ENCODE measurements at regions not wholly inside any gene's neighbourhood (a gene's known extent, or its start where the extent isn't known, plus 50 kb on each side); places are given as distances from the start of the nearest gene placed in this dataset.
"Not testable (repeated sequence)": the region's sequence is repeated elsewhere in the genome, so short reads cannot be mapped to it uniquely, and the experiment has no call there.

GRCh38 chr6:76764057-76764456 is 691.6 kb upstream of the IMPG1 start:
- ATAC-seq (ENCODE audit: insufficient number of reproducible peaks, low FRiP score, low read depth) = no peak
- no peak for TF ChIP-seq CTCF (IDR thresholded peaks at IDR 0.05)
- Histone ChIP-seq H3K9me3 (no peaks in the 10 kb centered on the region), H3K36me3 (no peaks in the 10 kb centered on the region), H3K27ac (no peak overlapping the region), H3K27me3 (replicated peaks; ENCODE audit: insufficient read depth) (no peaks in the 10 kb centered on the region), H3K4me3 (no peak overlapping the region), H3K4me1 (ENCODE audit: control insufficient read depth in 1 of 2, low read depth in 2 of 2) (no peaks in the 10 kb centered on the region)
- no peak for DNase-seq (ENCODE audit: low spot score)

- Histone ChIP-seq H3K4me3 (no peak overlapping the region), H3K9me3 (no peaks in the 10 kb centered on the region), H3K27me3 (replicated peaks; ENCODE audit: insufficient read depth) (no peaks in the 10 kb centered on the region), H3K36me3 (no peaks in the 10 kb centered on the region), H3K4me1 (ENCODE audit: control insufficient read depth in 1 of 2, low read depth in 2 of 2) (no peaks in the 10 kb centered on the region), H3K27ac (no peak overlapping the region)
- ATAC-seq (ENCODE audit: insufficient number of reproducible peaks, low FRiP score, low read depth) (no peak), DNase-seq (ENCODE audit: low spot score) (no peak)
- no peak for TF ChIP-seq CTCF (IDR thresholded peaks at IDR 0.05)
Measured at GRCh38 chr6:76752841-76753240, 680.4 kb upstream of the IMPG1 start.

GRCh38 chr6:76745388-76745787 is 672.9 kb upstream of the IMPG1 start:
- not testable (repeated sequence) for H3K27me3 ChIP-seq (replicated peaks; ENCODE audit: insufficient read depth); ATAC-seq (ENCODE audit: insufficient number of reproducible peaks, low FRiP score, low read depth); H3K4me3 ChIP-seq; H3K36me3 ChIP-seq; H3K27ac ChIP-seq; H3K4me1 ChIP-seq (ENCODE audit: control insufficient read depth in 1 of 2, low read depth in 2 of 2); DNase-seq (ENCODE audit: low spot score); H3K9me3 ChIP-seq

GRCh38 chr6:76744151-76744720 is 671.8 kb upstream of the IMPG1 start:
- not testable (repeated sequence) for H3K36me3 ChIP-seq; DNase-seq (ENCODE audit: low spot score); H3K4me1 ChIP-seq (ENCODE audit: control insufficient read depth in 1 of 2, low read depth in 2 of 2); H3K4me3 ChIP-seq; H3K27me3 ChIP-seq (replicated peaks; ENCODE audit: insufficient read depth); H3K9me3 ChIP-seq; ATAC-seq (ENCODE audit: insufficient number of reproducible peaks, low FRiP score, low read depth); H3K27ac ChIP-seq

GRCh38 chr6:76742919-76743318 is 670.5 kb upstream of the IMPG1 start:
- no peaks in the 10 kb centered on the region for H3K9me3 ChIP-seq
- no peaks in the 10 kb centered on the region for H3K27me3 ChIP-seq (replicated peaks; ENCODE audit: insufficient read depth)
- no peak overlapping the region for H3K27ac ChIP-seq
- no peak for TF ChIP-seq CTCF (IDR thresholded peaks at IDR 0.05)
- H3K4me3 ChIP-seq = no peak overlapping the region
- DNase-seq (ENCODE audit: low spot score) (no peak), ATAC-seq (ENCODE audit: insufficient number of reproducible peaks, low FRiP score, low read depth) (no peak)
- no peaks in the 10 kb centered on the region for H3K36me3 ChIP-seq
- H3K4me1 ChIP-seq (ENCODE audit: control insufficient read depth in 1 of 2, low read depth in 2 of 2) = no peaks in the 10 kb centered on the region

GRCh38 chr6:76719449-76719848 is 647.0 kb upstream of the IMPG1 start:
- H3K27ac ChIP-seq = no peak overlapping the region
- H3K27me3 ChIP-seq (replicated peaks; ENCODE audit: insufficient read depth) = no peaks in the 10 kb centered on the region
- no peak overlapping the region for H3K4me3 ChIP-seq
- DNase-seq (ENCODE audit: low spot score) = no peak
- TF ChIP-seq CTCF (IDR thresholded peaks at IDR 0.05) = no peak
- H3K36me3 ChIP-seq = no peaks in the 10 kb centered on the region
- ATAC-seq (ENCODE audit: insufficient number of reproducible peaks, low FRiP score, low read depth) = no peak
- H3K9me3 ChIP-seq = no peaks in the 10 kb centered on the region
- no peaks in the 10 kb centered on the region for H3K4me1 ChIP-seq (ENCODE audit: control insufficient read depth in 1 of 2, low read depth in 2 of 2)

Data from thoracic aorta (tissue), 2 donors.